Osteoblast (primary cell): ENCODE measurements at regions not wholly inside any gene's neighbourhood (a gene's known extent, or its start where the extent isn't known, plus 50 kb on each side); places are given as distances from the start of the nearest gene placed in this dataset.

Experiments
- DNase-seq: peaks from one replicate; pipeline ENCODE4 v3.0.0; 2011; ENCODE audit warnings: low spot score, mixed read lengths; ENCODE audit not compliant: insufficient read length; ENCODE audit errors: missing footprints
- H2AFZ ChIP-seq: 2 replicates; pipeline ENCODE4 v1.6.0; 2011; ENCODE audit warnings: mild to moderate bottlenecking, low read length
- H3K27ac ChIP-seq: 2 replicates; pipeline ENCODE4 v1.5.1; 2011; ENCODE audit warnings: mild to moderate bottlenecking, low read depth, low read length, moderate library complexity
- H3K27me3 ChIP-seq: 2 replicates; pipeline ENCODE4 v1.6.0; 2012; ENCODE audit warnings: mild to moderate bottlenecking, control low read depth, inconsistent platforms, low read length, moderate library complexity; ENCODE audit not compliant: insufficient read depth
- H3K36me3 ChIP-seq: 2 replicates; pipeline ENCODE4 v1.5.1; 2011; ENCODE audit warnings: mild to moderate bottlenecking, low read length, control low read depth, moderate library complexity; ENCODE audit not compliant: insufficient read depth
- H3K4me1 ChIP-seq: 2 replicates; pipeline ENCODE4 v1.5.1; 2011; ENCODE audit warnings: mild to moderate bottlenecking, low read length, control low read depth, moderate library complexity; ENCODE audit not compliant: insufficient read depth
- H3K4me2 ChIP-seq: 2 replicates; pipeline ENCODE4 v1.6.0; 2011; ENCODE audit warnings: mild to moderate bottlenecking, low read length; ENCODE audit not compliant: insufficient read depth
- H3K4me3 ChIP-seq: fragments of 200-600 bp; sonication (generic); 3 replicates; pipeline ENCODE4 v1.5.1; 2012; ENCODE audit warnings: mild to moderate bottlenecking, low read length, inconsistent platforms; ENCODE audit not compliant: insufficient read depth
- H3K79me2 ChIP-seq: 2 replicates; pipeline ENCODE4 v1.6.0; 2012; ENCODE audit warnings: mild to moderate bottlenecking, low read length, control low read depth, inconsistent platforms; ENCODE audit not compliant: insufficient read depth
- H3K9me3 ChIP-seq: 2 replicates; pipeline ENCODE4 v1.5.1; 2011; ENCODE audit warnings: low read depth, low read length, control low read depth
- H4K20me1 ChIP-seq: 2 replicates; pipeline ENCODE4 v1.6.0; 2012; ENCODE audit warnings: mild to moderate bottlenecking, low read length, control low read depth; ENCODE audit not compliant: insufficient read depth
- CTCF ChIP-seq: IDR thresholded peaks from 2 replicates; pipeline ENCODE4 v1.5.1; 2011; ENCODE audit warnings: mild to moderate bottlenecking, low read depth, low read length, moderate library complexity; ENCODE audit errors: extremely low read depth

DNA sequence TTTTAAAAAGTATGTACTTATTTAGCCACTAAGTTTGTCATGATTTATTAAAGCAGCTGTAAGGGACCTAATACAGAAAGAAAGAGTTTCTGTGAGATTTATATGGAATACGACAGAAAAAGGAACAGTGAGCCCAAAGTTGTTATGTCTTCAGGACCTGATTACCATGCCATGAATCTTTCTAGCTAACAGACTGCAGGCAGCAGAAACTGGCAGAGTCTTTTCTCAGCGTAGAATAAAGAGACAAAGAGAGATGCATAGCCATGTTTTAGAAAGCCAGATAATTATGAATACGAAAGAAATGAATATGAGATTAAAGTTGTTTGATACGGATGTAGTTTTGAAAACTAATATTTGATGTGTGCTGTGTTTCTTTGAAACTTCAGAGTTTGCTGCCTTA, 624.1 kb upstream of the ADGRB3 start:
- no peaks in the 10 kb centered on the region for H3K79me2 ChIP-seq
- H3K27me3 ChIP-seq: no peaks in the 10 kb centered on the region
- H3K36me3 ChIP-seq: no peaks in the 10 kb centered on the region
- DNase-seq: no peak
- no peak for TF ChIP-seq CTCF
- no peak overlapping the region for H3K27ac ChIP-seq
- no peaks in the 10 kb centered on the region for H3K4me1 ChIP-seq
- no peak overlapping the region for H2AFZ ChIP-seq
- H4K20me1 ChIP-seq: no peaks in the 10 kb centered on the region
- H3K4me2 ChIP-seq: no peak overlapping the region
- H3K9me3 ChIP-seq: peaks cover 2% of the 10 kb centered on the region
- H3K4me3 ChIP-seq: no peak overlapping the region

GRCh38 chr6:68008445-68008844, 626.6 kb upstream of the ADGRB3 start:
- no peaks in the 10 kb centered on the region for H4K20me1 ChIP-seq
- no peak for TF ChIP-seq CTCF

DNA sequence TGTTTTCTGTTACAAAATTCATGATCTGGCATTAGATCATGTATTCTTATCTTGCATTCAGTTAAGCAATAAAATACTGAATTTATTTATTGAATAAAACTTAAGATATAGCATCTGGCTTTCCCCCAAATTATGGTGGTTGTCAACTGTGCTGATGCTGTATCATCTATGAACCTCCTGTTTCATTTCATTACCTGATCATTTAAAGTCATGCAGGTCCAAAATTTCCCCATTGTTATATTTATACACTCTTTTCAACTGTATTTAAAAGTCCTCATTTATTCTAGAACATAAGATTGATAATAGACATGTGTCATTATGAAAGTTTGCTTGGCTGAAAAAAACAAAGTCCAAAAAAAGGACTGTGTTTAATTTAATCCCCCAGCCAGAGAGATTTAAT, 627.4 kb upstream of the ADGRB3 start:
- H3K79me2 ChIP-seq: no peaks in the 10 kb centered on the region
- peaks cover 2% of the 10 kb centered on the region for H3K9me3 ChIP-seq
- H3K27ac ChIP-seq: no peak overlapping the region
- H3K4me3 ChIP-seq: no peak overlapping the region
- DNase-seq: no peak
- H3K27me3 ChIP-seq: no peaks in the 10 kb centered on the region
- H2AFZ ChIP-seq: no peak overlapping the region
- no peaks in the 10 kb centered on the region for H3K4me1 ChIP-seq
- H4K20me1 ChIP-seq: no peaks in the 10 kb centered on the region
- H3K4me2 ChIP-seq: no peak overlapping the region
- no peak for TF ChIP-seq CTCF
- H3K36me3 ChIP-seq: no peaks in the 10 kb centered on the region

More at GRCh38 chr6:68008445-68008844, 626.6 kb upstream of the ADGRB3 start:
- H3K27me3 ChIP-seq: no peaks in the 10 kb centered on the region
- no peaks in the 10 kb centered on the region for H3K79me2 ChIP-seq
- no peaks in the 10 kb centered on the region for H3K36me3 ChIP-seq
- no peak for DNase-seq
- H2AFZ ChIP-seq: no peak overlapping the region
- H3K9me3 ChIP-seq: peaks cover 2% of the 10 kb centered on the region
- H3K4me1 ChIP-seq: no peaks in the 10 kb centered on the region
- H3K27ac ChIP-seq: no peak overlapping the region
- H3K4me3 ChIP-seq: no peak overlapping the region
- no peak overlapping the region for H3K4me2 ChIP-seq

DNA sequence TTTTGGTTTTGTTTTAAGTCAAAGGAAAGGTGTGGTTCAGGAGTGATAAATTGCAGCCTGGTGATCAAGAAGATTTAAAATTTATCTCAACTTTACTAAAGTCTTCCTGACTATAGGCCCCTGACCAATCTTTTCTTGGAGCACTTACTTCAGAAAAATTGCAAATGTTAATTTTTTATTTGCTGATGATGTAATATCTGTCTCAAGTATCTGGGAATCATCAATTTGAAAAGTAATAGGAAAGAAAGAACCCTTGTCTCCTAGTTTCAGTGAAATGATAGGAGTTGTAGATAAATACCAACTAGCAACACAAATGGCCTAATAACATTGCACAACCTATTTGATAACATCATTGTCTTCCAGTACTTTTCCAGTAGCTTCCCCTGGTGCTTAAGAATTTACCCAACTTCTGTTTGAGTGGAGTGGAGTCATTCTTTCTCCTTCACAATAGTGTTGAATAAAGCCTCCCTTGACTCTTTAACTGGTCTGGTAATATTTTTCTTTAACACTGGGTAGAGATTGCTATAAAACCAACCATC, 648.3 kb upstream of the ADGRB3 start:
- TF ChIP-seq CTCF: no peak
- Histone ChIP-seq H4K20me1 (no peaks in the 10 kb centered on the region), H3K27ac (no peak overlapping the region), H3K4me2 (no peak overlapping the region), H3K4me3 (no peak overlapping the region), H3K27me3 (no peaks in the 10 kb centered on the region), H3K79me2 (no peaks in the 10 kb centered on the region), H3K4me1 (no peaks in the 10 kb centered on the region), H3K9me3 (no peaks in the 10 kb centered on the region), H3K36me3 (no peaks in the 10 kb centered on the region), H2AFZ (no peak overlapping the region)
- DNase-seq: no peak
